ENCODE measurements at regions not wholly inside any gene's neighbourhood (a gene's known extent, or its start where the extent isn't known, plus 50 kb on each side); places are given as distances from the start of the nearest gene placed in this dataset.

GRCh38 chr10:33022090-33022489 is 64.1 kb upstream of the ITGB1 start:
- TF ChIP-seq CTCF (IDR thresholded peaks at IDR 0.05), result no peak
- no peak for TF ChIP-seq EP300 (IDR thresholded peaks at IDR 0.05)
- no peak for TF ChIP-seq POLR2AphosphoS5 (IDR thresholded peaks at IDR 0.05)
- TF ChIP-seq POLR2A (IDR thresholded peaks at IDR 0.05), result no peak
